Glutamatergic neuron (in vitro differentiated cells): ENCODE measurements at regions not wholly inside any gene's neighbourhood (a gene's known extent, or its start where the extent isn't known, plus 50 kb on each side); places are given as distances from the start of the nearest gene placed in this dataset.

Source experiments
- DNase-seq: peaks from one replicate; pipeline ENCODE4 v3.0.0; 2022
- H3K27ac Mint-ChIP-seq: one replicate; pipeline ENCODE4 v1.8.0; 2020; ENCODE audit warnings: mild to moderate bottlenecking, mixed read lengths, inconsistent platforms; ENCODE audit not compliant: unreplicated experiment
- H3K27me3 Mint-ChIP-seq: one replicate; pipeline ENCODE4 v1.8.0; 2020; ENCODE audit warnings: mild to moderate bottlenecking, moderate library complexity, mixed read lengths, inconsistent platforms; ENCODE audit not compliant: unreplicated experiment
- H3K36me3 Mint-ChIP-seq: one replicate; pipeline ENCODE4 v1.8.0; 2020; ENCODE audit warnings: mild to moderate bottlenecking, mixed read lengths, inconsistent platforms; ENCODE audit not compliant: unreplicated experiment
- H3K4me1 Mint-ChIP-seq: one replicate; pipeline ENCODE4 v1.8.0; 2020; ENCODE audit warnings: mild to moderate bottlenecking, low read depth, mixed read lengths, inconsistent platforms; ENCODE audit not compliant: unreplicated experiment
- H3K4me3 Mint-ChIP-seq: one replicate; pipeline ENCODE4 v1.8.0; 2020; ENCODE audit warnings: mild to moderate bottlenecking, mixed read lengths, inconsistent platforms; ENCODE audit not compliant: unreplicated experiment
- H3K9me3 Mint-ChIP-seq: one replicate; pipeline ENCODE4 v1.8.0; 2020; ENCODE audit warnings: mild to moderate bottlenecking, moderate library complexity, mixed read lengths, inconsistent platforms; ENCODE audit not compliant: unreplicated experiment
- CTCF ChIP-seq: fragments of 200-600 bp; sonication (generic); IDR thresholded peaks from one replicate; pipeline ENCODE4 v1.5.0; 2021; ENCODE audit not compliant: partially characterized antibody, unreplicated experiment

- H3K36me3 Mint-ChIP-seq, result no peaks in the 10 kb centered on the region
- TF ChIP-seq CTCF, result no peak
- H3K27me3 Mint-ChIP-seq, result peaks cover 2% of the 10 kb centered on the region
- no peak overlapping the region for H3K27ac Mint-ChIP-seq
- peaks cover 2% of the 10 kb centered on the region for H3K9me3 Mint-ChIP-seq
- peaks cover 2% of the 10 kb centered on the region for H3K4me1 Mint-ChIP-seq
- no peak for DNase-seq
- H3K4me3 Mint-ChIP-seq, result no peak overlapping the region
Measured at GRCh38 chr4:181579486-181579885, 663.7 kb upstream of the TENM3 start.

GRCh38 chr4:181581983-181582382, 661.2 kb upstream of the TENM3 start:
- no peak for TF ChIP-seq CTCF
- no peak for DNase-seq
- H3K27me3 Mint-ChIP-seq, result peaks cover 2% of the 10 kb centered on the region
- no peaks in the 10 kb centered on the region for H3K9me3 Mint-ChIP-seq
- no peak overlapping the region for H3K27ac Mint-ChIP-seq
- H3K36me3 Mint-ChIP-seq, result no peaks in the 10 kb centered on the region
- H3K4me3 Mint-ChIP-seq, result no peak overlapping the region
- peaks cover 2% of the 10 kb centered on the region for H3K4me1 Mint-ChIP-seq

GRCh38 chr4:181582595-181582994, 660.6 kb upstream of the TENM3 start:
- no peak overlapping the region for H3K4me3 Mint-ChIP-seq
- peak; percentile 33 for TF ChIP-seq CTCF
- no peak for DNase-seq
- H3K9me3 Mint-ChIP-seq, result no peaks in the 10 kb centered on the region
- H3K27me3 Mint-ChIP-seq, result peaks cover 2% of the 10 kb centered on the region
- H3K36me3 Mint-ChIP-seq, result peaks cover 2% of the 10 kb centered on the region
- H3K4me1 Mint-ChIP-seq, result peaks cover 2% of the 10 kb centered on the region
- H3K27ac Mint-ChIP-seq, result no peak overlapping the region

- TF ChIP-seq CTCF, result no peak
- no peak overlapping the region for H3K4me3 Mint-ChIP-seq
- H3K36me3 Mint-ChIP-seq, result peaks cover 4% of the 10 kb centered on the region
- H3K9me3 Mint-ChIP-seq, result no peaks in the 10 kb centered on the region
- H3K27ac Mint-ChIP-seq, result no peak overlapping the region
- H3K4me1 Mint-ChIP-seq, result no peaks in the 10 kb centered on the region
- no peak for DNase-seq
- H3K27me3 Mint-ChIP-seq, result no peaks in the 10 kb centered on the region
Measured at GRCh38 chr4:181588733-181589302, 654.4 kb upstream of the TENM3 start.

- no peak for TF ChIP-seq CTCF
- no peak overlapping the region for H3K27ac Mint-ChIP-seq
Measured at GRCh38 chr4:181592221-181592745, 650.9 kb upstream of the TENM3 start.

More at GRCh38 chr4:181592221-181592745, 650.9 kb upstream of the TENM3 start:
- no peak for DNase-seq
- Mint-ChIP-seq H3K4me3 (no peak overlapping the region), H3K9me3 (no peaks in the 10 kb centered on the region), H3K4me1 (no peaks in the 10 kb centered on the region), H3K27me3 (peaks cover 2% of the 10 kb centered on the region), H3K36me3 (peaks cover 4% of the 10 kb centered on the region)
